CD4-positive, alpha-beta T cell (primary cell): ENCODE measurements at regions not wholly inside any gene's neighbourhood (a gene's known extent, or its start where the extent isn't known, plus 50 kb on each side); places are given as distances from the start of the nearest gene placed in this dataset.

Experiments used
- ATAC-seq: fragments of 200-7000 bp; cut with Tn5 transposase; one replicate; pipeline ENCODE4 v1.10.0; 2022; ENCODE audit warnings: mild to moderate bottlenecking; ENCODE audit not compliant: poor library complexity
- CTCF ChIA-PET: fragments of 350-600 bp; sonication (Branson Sonifier 250); formaldehyde crosslinking; loops from one replicate; lab custom pipeline; 2021; ENCODE audit warnings: antibody characterized with exemption, inconsistent platforms; lab: Charles Lee
- POLR2A ChIA-PET: fragments of 350-600 bp; sonication (Branson Sonifier 250); formaldehyde crosslinking; loops from one replicate; lab custom pipeline; 2021; ENCODE audit warnings: antibody characterized with exemption, inconsistent platforms; lab: Charles Lee
- DNase-seq, 14 experiments: peaks; one replicate each; pipeline ENCODE4 v3.0.0-alpha.2; 2013 to 2020; ENCODE audit warnings: mixed read lengths in 2 of 14
- H3K27ac ChIP-seq, 2 donors: one replicate each; pipeline versions ENCODE4 v1.5.1 to v1.7.0; 2013; ENCODE audit warnings: low read length in 2 of 2, low read depth in 1 of 2, mild to moderate bottlenecking in 1 of 2
- H3K27me3 ChIP-seq, 2 experiments: 1 replicate in 1 of 2; 2 replicates in 1 of 2; pipeline versions ENCODE4 v1.6.1 to v1.7.0; 2013; ENCODE audit warnings: low read length in 2 of 2, control low read depth in 1 of 2, mild to moderate bottlenecking in 1 of 2, moderate library complexity in 1 of 2; ENCODE audit not compliant: insufficient read depth in 2 of 2, control insufficient read depth in 1 of 2
- H3K36me3 ChIP-seq: one replicate; pipeline ENCODE4 v1.6.1; 2013; ENCODE audit warnings: low read length, control low read depth; ENCODE audit not compliant: insufficient read depth
- H3K4me1 ChIP-seq: one replicate; pipeline ENCODE4 v1.6.1; 2013; ENCODE audit warnings: low read length, control low read depth; ENCODE audit not compliant: insufficient read depth
- H3K4me3 ChIP-seq: one replicate; pipeline ENCODE4 v1.5.1; 2013; ENCODE audit warnings: mild to moderate bottlenecking, low read length, moderate library complexity
- H3K9me3 ChIP-seq, 2 experiments: 1 replicate in 1 of 2; 2 replicates in 1 of 2; pipeline versions ENCODE4 v1.6.1 to v1.7.0; 2013; ENCODE audit warnings: low read length in 2 of 2, mild to moderate bottlenecking in 2 of 2, control low read depth in 1 of 2, moderate library complexity in 1 of 2; ENCODE audit not compliant: control insufficient read depth in 1 of 2, insufficient read depth in 1 of 2
- H3K27ac Mint-ChIP-seq: one replicate; pipeline ENCODE4 v1.8.0; 2020; ENCODE audit warnings: mixed read lengths
- H3K27me3 Mint-ChIP-seq: one replicate; pipeline ENCODE4 v1.8.0; 2021; ENCODE audit warnings: mixed read lengths
- H3K36me3 Mint-ChIP-seq: one replicate; pipeline ENCODE4 v1.8.0; 2021; ENCODE audit warnings: low read depth, mixed read lengths
- H3K4me1 Mint-ChIP-seq: one replicate; pipeline ENCODE4 v1.8.0; 2021; ENCODE audit warnings: low read depth, mixed read lengths
- H3K4me3 Mint-ChIP-seq: one replicate; pipeline ENCODE4 v1.8.0; 2020; ENCODE audit warnings: mild to moderate bottlenecking, mixed read lengths
- H3K9me3 Mint-ChIP-seq: one replicate; pipeline ENCODE4 v1.8.0; 2020; ENCODE audit warnings: mixed read lengths
- intact Hi-C, 2 experiments: fragments of 100-400 bp; cut with DNase I in 1 of 2; cut with micrococcal nuclease in 1 of 2; formaldehyde crosslinking; loops; one replicate each; pipeline versions ENCODE4 v1.15.1 to v1.9.0; 2023 to 2025; cut with DNase I, micrococcal nuclease
- TF ChIP-seq, protein P1 (sequence below): fragments of 200-600 bp; IDR thresholded peaks from one replicate; pipeline ENCODE4 v1.8.0; 2022; ENCODE audit warnings: antibody characterized with exemption, mild to moderate bottlenecking

DNA sequence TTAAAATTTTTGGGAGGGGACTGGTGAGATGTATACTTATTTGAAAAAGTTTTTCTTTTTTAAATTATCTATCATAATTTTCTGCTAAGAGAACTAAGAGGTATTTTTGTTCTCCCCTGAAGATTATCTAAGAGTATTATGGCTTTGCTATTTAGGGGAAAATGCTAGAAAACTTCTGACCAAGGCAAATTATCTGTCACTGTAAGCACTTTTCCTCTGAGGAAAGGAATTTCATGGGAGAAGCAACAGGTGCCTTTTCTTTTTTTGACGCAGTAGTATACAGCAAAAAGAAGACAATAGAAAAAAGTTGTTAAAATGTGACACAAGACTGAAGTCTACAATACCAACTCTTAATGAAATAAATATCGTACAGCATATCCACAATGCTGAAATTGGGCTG is 201.6 kb upstream of the NANOGP8 start:
- ChIA-PET CTCF (no interaction called here), POLR2A (no interaction called here)
- Histone ChIP-seq H3K36me3 (no peaks in the 10 kb centered on the region), H3K4me1 (no peaks in the 10 kb centered on the region), H3K27ac (no peak overlapping the region), H3K9me3 (peaks cover 0 to 9% of the 10 kb centered on the region in 2 experiments), H3K27me3 (no peaks in the 10 kb centered on the region), H3K4me3 (no peak overlapping the region)
- TF ChIP-seq, protein P1, sequence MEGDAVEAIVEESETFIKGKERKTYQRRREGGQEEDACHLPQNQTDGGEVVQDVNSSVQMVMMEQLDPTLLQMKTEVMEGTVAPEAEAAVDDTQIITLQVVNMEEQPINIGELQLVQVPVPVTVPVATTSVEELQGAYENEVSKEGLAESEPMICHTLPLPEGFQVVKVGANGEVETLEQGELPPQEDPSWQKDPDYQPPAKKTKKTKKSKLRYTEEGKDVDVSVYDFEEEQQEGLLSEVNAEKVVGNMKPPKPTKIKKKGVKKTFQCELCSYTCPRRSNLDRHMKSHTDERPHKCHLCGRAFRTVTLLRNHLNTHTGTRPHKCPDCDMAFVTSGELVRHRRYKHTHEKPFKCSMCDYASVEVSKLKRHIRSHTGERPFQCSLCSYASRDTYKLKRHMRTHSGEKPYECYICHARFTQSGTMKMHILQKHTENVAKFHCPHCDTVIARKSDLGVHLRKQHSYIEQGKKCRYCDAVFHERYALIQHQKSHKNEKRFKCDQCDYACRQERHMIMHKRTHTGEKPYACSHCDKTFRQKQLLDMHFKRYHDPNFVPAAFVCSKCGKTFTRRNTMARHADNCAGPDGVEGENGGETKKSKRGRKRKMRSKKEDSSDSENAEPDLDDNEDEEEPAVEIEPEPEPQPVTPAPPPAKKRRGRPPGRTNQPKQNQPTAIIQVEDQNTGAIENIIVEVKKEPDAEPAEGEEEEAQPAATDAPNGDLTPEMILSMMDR, result no peak
- Mint-ChIP-seq H3K27me3 (no peaks in the 10 kb centered on the region), H3K4me1 (no peaks in the 10 kb centered on the region), H3K36me3 (no peaks in the 10 kb centered on the region), H3K27ac (no peak overlapping the region), H3K4me3 (no peak overlapping the region), H3K9me3 (peaks cover 4% of the 10 kb centered on the region)
- intact Hi-C loops, result no loop called here
- ATAC-seq (no peak), DNase-seq (no peak)

GRCh38 chr15:35282965-35283496 is 197.9 kb upstream of the NANOGP8 start:
- no peaks in the 10 kb centered on the region for H3K27me3 ChIP-seq
- no peak overlapping the region for H3K4me3 ChIP-seq
- H3K4me3 Mint-ChIP-seq, result no peak overlapping the region
- no peaks in the 10 kb centered on the region for H3K36me3 ChIP-seq
- H3K27ac ChIP-seq, result no peak overlapping the region
- no peaks in the 10 kb centered on the region for H3K27me3 Mint-ChIP-seq
- ATAC-seq (no peak), DNase-seq (no peak)
- H3K9me3 Mint-ChIP-seq, result peaks cover 4% of the 10 kb centered on the region
- intact Hi-C loops, result no loop called here
- ChIA-PET CTCF (no interaction called here), POLR2A (no interaction called here)
- TF ChIP-seq, protein P1, result no peak
- no peaks in the 10 kb centered on the region for H3K4me1 Mint-ChIP-seq
- no peaks in the 10 kb centered on the region for H3K4me1 ChIP-seq
- H3K36me3 Mint-ChIP-seq, result no peaks in the 10 kb centered on the region
- H3K27ac Mint-ChIP-seq, result no peak overlapping the region
- H3K9me3 ChIP-seq, result peaks cover 6 to 21% of the 10 kb centered on the region in 2 experiments

- H3K4me3 Mint-ChIP-seq, result no peak overlapping the region
- Histone ChIP-seq H3K4me1 (no peaks in the 10 kb centered on the region), H3K27me3 (no peaks in the 10 kb centered on the region), H3K36me3 (no peaks in the 10 kb centered on the region), H3K4me3 (no peak overlapping the region), H3K9me3 (peaks cover 18 to 23% of the 10 kb centered on the region in 2 experiments), H3K27ac (no peak overlapping the region)
- ChIA-PET CTCF (no interaction called here), POLR2A (no interaction called here)
- peaks cover 13% of the 10 kb centered on the region for H3K9me3 Mint-ChIP-seq
- H3K27ac Mint-ChIP-seq, result no peak overlapping the region
- ATAC-seq (no peak), DNase-seq (no peak)
- TF ChIP-seq, protein P1, result no peak
- H3K27me3 Mint-ChIP-seq, result no peaks in the 10 kb centered on the region
- H3K4me1 Mint-ChIP-seq, result no peaks in the 10 kb centered on the region
- no peaks in the 10 kb centered on the region for H3K36me3 Mint-ChIP-seq
- intact Hi-C loops, result no loop called here
Measured at GRCh38 chr15:35281515-35281914, 196.4 kb upstream of the NANOGP8 start.
